ENCODE measurements at regions not wholly inside any gene's neighbourhood (a gene's known extent, or its start where the extent isn't known, plus 50 kb on each side); places are given as distances from the start of the nearest gene placed in this dataset.
A peak's percentile ranks its signal among the peaks of the same experiment; 100 is the strongest.

DNA sequence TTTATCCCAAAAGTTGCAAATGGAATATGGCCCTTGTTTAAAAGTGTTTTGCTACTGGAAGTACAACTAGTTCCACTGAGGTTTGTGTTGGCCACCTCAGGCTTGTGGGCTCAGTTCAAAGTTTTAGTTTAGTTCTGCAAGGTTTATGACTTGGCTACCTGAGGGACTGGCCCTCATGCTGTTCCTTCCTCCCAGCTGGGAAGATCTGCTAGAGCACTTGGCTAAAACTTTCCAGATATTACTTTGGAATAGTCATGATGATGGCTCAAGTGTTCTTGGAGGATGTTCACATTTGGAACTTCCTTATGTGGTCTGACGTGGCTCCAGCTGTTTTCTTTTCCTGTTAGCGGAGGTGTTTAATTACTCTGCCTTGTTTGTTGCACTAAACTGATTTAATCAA, 110.2 kb upstream of the IVNS1ABP start:
- no peak for DNase-seq

- no peak for DNase-seq
Observed at GRCh38 chr1:185426848-185427247, 109.8 kb upstream of the IVNS1ABP start.

DNA sequence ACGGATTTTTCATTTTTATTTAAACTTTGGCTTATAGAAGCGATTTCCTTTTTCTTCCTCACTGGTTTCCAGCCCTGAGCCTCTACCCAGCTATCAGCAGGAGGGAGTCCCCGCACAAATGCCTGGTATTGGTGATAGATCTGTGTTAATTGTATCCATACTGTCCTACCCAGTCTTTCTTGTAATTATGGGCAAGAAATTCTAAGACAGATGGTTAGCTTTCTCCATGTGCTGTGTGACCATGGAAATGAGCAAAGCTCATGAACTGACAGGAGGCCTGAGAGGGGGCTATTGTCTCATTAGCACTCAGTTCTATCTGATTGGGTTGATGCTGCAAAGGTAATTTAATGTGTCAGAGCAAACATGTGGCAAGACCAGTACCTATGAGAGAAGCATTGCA, 108.1 kb upstream of the IVNS1ABP start:
- no peak for DNase-seq

GRCh38 chr1:185421485-185422107, 104.6 kb upstream of the IVNS1ABP start:
- DNase-seq, result no peak

GRCh38 chr1:185420588-185421081, 103.6 kb upstream of the IVNS1ABP start:
- no peak for DNase-seq

DNA sequence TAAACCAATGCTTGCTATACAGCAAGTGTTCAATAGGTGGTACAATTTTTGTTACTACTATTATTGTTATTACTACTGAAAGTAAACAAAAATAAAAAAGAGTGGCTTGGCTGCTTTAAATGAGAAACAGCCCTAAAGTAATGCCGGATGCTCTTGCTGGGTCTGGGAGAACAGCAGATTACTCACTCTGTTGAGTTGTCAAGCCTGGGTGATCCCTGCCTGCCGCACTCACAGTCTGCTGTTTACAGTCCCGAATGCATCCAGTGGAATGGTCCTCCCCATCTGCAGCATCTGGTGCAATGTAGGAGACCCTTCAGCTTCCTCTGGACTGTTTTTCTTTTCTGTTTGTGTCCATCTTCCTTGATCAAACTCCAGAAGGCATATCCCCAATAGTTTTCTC, 102.7 kb upstream of the IVNS1ABP start:
- DNase-seq, result no peak

DNA sequence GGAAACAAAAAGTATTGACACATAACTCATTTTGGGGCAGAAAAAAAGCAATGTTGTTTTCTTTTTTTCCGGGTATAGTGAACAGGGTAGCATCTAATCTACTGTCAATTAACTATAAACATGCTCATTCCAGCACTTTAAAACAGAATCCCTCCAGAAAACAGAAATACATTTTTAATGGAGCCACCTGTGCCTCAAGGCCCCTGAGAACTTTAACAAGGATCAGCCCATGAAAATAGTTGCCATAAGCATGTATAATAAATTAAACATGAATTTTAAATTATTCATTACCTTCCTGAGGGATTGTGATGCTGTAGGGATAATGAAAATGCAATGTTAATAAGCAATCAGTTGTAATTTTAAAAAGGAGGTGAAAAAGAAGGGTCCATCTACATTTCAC, 101.4 kb upstream of the IVNS1ABP start:
- no peak for DNase-seq

- DNase-seq, result no peak
Observed at GRCh38 chr1:185412385-185413087, 95.5 kb upstream of the IVNS1ABP start.

DNA sequence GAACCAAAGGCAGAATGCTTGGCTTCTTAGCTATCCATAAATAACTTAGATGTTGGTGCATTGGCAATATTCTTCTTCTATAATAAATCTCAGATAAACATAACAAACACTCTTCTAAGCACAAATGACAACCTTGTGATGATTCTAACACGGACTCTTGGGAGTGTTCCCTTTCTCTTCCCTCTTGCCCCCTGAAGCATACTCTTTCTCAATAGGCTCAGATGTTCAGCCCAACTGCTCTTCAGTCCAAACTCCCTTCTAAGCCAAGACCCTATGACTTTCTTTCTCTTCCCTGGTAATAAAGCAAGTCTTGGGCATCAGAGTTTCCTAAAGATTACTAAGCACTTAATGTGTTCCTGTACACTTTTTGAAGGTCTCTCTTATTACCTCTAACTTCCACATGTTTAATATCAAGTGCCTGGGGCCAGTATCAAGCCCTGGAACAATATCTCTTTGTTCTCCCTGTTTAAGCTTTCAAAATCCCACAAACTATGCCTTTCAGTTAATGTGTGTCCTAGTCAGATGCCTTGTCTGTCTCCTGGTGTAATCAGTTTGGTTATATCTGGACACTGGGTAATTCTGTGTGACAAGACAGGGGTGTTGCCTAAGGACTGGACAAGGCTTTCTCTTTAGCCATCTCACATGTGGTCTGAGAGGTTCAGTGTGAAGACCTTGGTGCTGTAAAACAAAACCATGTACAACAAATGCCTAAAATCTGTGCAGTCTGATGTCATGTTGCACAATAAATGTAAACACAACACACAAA, 92.9 kb upstream of the IVNS1ABP start:
- no peak for DNase-seq

DNA sequence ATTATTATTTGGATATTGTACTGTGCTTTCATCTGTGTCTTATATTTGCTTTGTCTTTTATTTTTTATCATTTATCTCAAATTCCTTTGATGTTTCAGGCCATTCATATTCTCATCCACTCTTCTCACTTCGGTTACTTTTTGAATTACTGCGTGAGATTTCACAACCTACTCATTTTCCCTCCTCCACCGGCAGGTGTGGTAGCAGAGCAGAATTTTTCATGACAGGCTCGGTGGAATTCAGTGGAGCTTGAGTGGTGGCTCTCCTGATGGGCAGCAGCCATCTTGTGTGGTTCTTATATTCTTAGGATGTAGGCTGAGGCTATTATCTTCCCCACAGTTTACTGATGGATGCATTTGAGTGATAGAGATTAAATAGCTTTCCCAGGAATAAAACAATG, 92.3 kb upstream of the IVNS1ABP start:
- DNase-seq, result no peak

DNA sequence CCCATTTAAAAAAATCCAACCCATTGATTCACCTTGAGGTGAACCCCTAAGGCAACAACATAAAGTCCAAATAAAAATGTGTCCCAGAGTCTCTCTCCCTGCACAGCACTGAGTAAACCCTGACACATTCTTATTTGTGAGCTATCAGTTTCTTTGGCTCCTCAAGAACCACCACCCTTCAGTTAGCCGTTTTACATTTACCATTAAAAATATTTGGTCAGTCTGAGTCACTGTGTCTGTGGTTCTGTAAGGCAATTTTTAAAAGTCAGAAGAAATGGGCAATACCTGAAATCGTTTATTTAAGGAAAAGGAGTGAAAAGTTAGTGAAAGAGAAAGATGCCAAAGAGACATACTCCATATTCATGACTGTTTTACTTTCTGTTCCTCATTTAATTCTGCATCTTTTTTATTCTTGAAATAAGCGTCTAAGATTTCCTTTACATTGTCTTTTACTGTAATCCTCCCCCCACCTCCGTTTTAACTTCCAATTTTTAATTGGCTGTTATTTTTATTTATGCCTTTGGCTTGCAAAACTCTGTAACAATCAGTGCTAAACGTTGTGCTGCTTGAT, 91.7 kb upstream of the IVNS1ABP start:
- DNase-seq, result no peak

DNA sequence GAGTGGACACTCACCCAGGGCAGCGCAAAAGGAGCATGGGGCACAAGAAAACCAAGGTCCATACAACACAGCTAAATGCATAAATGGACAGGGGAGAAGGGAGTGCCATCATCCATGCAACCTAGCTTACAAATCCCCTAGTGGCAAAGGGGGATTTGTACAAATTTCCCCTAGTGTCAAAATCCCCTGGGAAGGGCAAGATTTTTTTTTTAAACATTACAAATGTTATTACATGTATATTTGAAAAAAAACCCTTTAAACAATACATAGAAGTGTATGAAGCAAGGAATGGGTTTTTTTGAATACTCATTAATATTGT, 89.6 kb upstream of the IVNS1ABP start:
- DNase-seq, result no peak

DNA sequence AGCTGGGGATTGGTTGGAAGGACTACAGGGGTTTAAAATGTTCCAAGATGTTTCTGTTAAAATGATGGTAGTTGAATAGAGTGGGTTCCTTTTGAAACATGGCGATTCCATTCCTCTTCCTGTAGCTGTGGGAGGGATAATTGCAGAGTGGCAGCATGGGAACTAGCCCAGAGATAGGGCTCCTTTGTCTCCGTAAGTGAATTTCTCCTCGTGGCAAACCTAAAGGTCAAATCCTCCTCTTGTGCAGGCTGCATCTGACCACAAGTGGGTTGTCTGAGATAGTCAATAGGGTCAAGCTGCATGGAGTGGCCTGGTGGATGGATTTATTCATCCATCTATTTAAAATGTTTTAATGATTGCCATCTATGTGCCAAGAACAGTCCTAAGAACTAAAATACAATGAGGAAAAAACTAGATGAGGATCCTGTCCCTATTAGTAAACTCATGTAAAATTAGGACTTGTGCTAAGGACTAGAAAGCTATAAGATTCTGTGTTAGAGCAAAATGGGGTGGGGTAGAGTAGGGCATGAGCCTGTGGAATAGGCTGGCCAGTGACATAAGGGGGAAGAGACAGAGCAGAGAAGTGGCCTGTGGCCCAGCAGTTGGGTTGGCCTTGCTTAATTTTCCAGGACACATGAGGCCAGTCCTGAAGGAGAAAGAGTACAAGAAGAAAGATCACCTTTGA, 89.1 kb upstream of the IVNS1ABP start:
- DNase-seq, result no peak

DNA sequence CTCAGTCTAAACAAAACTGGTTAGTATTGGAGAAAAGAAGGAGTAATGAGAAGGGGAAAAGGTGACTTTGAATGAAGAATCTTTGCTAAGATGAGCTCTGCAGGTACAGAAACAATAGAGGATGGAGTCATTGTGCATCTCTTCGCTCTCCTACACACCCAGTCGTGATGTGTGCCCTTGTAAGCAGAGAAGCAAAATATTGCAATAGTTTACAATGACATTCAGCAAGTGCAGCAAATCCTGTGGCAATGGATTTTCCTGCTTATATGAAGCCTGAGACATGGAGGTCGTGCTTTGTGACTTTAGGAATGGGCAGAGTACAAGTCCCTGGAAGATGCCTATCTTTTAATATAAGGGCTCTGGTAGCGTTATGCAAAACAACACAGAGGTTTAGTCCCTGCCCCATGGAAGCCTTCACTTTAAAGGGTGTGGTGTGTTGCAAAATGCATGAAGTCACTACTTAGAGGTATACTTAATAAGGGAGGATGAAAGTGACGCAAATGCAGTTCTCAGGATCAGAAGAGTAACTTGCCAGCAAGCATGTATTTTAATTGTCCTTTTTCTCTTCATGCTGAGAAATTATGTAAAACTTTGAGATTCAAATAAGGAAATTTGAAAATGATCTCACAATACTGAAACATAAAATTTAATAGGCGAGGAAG, 88.0 kb upstream of the IVNS1ABP start:
- DNase-seq, result no peak

- peak; percentile 20 for DNase-seq
Observed at GRCh38 chr1:185404291-185404690, 87.2 kb upstream of the IVNS1ABP start.

DNA sequence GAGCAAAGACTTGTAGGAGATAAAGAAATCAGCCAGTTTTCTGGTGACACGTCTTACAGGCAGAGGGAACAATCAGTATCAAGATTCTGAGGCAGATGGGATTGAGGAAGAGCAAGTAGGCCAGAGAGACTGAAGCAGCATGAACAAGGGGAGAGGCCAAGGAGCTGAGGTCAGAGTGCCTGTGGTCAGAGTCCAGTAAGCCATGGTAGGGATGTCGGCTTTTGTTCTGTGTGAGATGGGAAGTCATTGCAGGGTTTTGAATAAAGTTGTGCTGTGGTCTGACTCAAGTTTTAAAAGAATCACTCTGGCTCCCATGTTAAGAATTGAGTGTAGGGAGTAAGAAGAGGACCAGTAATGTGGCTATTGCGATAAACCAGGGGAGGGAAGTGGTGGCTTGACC, 85.9 kb upstream of the IVNS1ABP start:
- no peak for DNase-seq

DNA sequence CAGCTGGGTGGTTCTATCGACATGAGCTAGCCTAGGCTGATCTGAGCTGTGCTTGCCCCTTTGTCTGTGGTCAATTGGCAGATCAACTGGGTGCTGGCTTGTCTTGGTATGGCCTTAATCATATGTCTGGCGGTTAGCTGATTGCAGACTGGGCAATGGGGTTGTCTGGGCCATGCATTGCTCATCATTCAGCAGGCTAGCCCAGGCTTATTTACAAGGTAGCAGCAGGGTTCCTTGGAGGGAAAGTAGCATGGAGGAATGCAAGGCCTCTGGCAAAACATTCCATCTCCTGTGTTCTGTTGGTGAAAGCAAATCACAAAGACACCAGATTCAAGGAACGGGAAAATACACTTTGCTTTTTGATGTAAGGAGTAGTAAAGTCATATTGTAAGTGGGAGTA, 84.0 kb upstream of the IVNS1ABP start:
- DNase-seq, result no peak

DNA sequence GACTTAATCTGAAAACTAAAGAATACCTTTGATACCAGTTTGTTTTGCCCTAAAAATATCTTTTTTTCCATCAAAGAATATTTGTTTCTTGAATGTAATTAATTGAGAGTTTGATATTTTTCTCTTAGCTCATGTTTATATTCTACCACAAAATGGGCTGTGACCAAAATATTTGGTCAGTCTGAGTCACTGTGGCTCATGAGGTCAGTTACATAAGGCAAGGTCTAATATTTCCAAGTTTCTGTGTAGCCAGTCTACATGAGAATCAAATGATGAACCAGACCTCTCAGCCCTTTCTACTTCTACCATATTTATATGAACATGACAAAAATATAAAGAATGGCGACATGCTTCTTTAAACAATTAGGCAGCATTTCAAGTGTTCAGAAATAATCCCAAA, 83.0 kb upstream of the IVNS1ABP start:
- no peak for DNase-seq

- DNase-seq, result no peak
Observed at GRCh38 chr1:185398599-185398998, 81.6 kb upstream of the IVNS1ABP start.

GRCh38 chr1:185398022-185398421, 81.0 kb upstream of the IVNS1ABP start:
- DNase-seq, result no peak

- no peak for DNase-seq
Observed at GRCh38 chr1:185397183-185397582, 80.1 kb upstream of the IVNS1ABP start.

DNA sequence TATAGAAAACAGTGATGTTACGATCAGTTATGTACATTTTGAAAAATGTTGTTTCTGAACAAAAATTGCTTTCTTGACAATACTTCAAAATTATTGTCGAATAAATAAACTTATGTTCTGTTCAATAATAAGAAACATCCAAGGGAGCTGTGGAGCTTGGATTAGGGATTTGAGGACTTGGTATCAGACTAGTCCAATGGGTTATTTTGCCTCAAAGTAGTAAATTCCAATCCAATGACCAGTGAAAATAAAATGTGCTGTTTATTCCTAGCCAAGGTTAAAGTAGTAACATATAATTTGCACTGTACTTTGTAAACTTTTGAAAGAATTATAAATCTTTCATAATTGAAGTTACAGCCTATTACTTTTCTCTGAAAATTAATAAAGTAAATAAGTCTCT, 79.1 kb upstream of the IVNS1ABP start:
- no peak for DNase-seq

DNA sequence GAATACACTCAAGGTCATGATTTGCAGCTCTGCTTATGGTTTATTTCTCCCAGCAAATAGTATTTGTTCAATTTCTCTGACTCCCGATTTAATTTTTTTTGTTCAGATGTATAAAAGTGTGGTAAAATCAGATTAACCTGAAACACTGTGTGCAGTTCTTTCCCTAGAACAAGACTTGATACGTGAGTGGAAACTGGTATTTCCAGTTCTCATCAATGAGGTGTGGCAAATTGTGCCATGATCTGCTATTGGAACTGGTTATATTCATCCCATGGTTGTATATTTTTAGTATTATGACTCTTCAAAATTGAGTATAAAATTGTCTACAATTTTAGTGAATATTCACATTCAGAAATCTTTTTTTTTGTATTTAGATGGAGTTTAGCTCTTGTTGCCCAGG, 76.8 kb upstream of the IVNS1ABP start:
- DNase-seq, result no peak
